ENCODE measurements at regions not wholly inside any gene's neighbourhood (a gene's known extent, or its start where the extent isn't known, plus 50 kb on each side); places are given as distances from the start of the nearest gene placed in this dataset.

DNA sequence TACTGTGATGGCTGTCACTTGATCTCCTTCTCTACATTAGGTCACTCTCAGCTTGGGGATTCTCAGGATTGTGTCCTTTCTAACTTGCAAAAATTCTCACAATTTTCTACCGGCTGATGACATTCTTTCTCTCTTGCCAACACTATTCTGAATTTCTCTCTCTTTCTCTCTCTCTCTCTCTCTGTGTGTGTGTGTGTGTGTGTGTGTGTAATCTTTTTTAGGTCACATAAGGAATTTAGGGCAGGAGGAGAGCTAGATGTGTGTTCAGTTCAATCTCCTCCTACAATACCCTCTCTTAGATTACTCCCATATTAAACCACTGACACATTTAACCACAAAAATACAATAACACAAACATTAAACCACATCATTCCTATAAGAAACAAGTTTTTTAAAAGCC, 242.3 kb upstream of the NREP start:
- TF ChIP-seq, protein P1, sequence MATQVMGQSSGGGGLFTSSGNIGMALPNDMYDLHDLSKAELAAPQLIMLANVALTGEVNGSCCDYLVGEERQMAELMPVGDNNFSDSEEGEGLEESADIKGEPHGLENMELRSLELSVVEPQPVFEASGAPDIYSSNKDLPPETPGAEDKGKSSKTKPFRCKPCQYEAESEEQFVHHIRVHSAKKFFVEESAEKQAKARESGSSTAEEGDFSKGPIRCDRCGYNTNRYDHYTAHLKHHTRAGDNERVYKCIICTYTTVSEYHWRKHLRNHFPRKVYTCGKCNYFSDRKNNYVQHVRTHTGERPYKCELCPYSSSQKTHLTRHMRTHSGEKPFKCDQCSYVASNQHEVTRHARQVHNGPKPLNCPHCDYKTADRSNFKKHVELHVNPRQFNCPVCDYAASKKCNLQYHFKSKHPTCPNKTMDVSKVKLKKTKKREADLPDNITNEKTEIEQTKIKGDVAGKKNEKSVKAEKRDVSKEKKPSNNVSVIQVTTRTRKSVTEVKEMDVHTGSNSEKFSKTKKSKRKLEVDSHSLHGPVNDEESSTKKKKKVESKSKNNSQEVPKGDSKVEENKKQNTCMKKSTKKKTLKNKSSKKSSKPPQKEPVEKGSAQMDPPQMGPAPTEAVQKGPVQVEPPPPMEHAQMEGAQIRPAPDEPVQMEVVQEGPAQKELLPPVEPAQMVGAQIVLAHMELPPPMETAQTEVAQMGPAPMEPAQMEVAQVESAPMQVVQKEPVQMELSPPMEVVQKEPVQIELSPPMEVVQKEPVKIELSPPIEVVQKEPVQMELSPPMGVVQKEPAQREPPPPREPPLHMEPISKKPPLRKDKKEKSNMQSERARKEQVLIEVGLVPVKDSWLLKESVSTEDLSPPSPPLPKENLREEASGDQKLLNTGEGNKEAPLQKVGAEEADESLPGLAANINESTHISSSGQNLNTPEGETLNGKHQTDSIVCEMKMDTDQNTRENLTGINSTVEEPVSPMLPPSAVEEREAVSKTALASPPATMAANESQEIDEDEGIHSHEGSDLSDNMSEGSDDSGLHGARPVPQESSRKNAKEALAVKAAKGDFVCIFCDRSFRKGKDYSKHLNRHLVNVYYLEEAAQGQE (IDR thresholded peaks at IDR 0.05; ENCODE audit: insufficient read depth in 1 of 2, low read depth in 2 of 2, low read length in 1 of 2): no peak
- TF ChIP-seq, protein P2, sequence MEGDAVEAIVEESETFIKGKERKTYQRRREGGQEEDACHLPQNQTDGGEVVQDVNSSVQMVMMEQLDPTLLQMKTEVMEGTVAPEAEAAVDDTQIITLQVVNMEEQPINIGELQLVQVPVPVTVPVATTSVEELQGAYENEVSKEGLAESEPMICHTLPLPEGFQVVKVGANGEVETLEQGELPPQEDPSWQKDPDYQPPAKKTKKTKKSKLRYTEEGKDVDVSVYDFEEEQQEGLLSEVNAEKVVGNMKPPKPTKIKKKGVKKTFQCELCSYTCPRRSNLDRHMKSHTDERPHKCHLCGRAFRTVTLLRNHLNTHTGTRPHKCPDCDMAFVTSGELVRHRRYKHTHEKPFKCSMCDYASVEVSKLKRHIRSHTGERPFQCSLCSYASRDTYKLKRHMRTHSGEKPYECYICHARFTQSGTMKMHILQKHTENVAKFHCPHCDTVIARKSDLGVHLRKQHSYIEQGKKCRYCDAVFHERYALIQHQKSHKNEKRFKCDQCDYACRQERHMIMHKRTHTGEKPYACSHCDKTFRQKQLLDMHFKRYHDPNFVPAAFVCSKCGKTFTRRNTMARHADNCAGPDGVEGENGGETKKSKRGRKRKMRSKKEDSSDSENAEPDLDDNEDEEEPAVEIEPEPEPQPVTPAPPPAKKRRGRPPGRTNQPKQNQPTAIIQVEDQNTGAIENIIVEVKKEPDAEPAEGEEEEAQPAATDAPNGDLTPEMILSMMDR (IDR thresholded peaks at IDR 0.05): no peak
- TF ChIP-seq POLR2AphosphoS5 (IDR thresholded peaks at IDR 0.05; ENCODE audit: low read depth, low read length) (no peak), SIN3A (IDR thresholded peaks at IDR 0.05; ENCODE audit: borderline replicate concordance, insufficient read depth, low read depth, low read length) (no peak), TCF7L2 (IDR thresholded peaks at IDR 0.05; ENCODE audit: low read depth, low read length) (no peak)

Data from Panc1 (cell line).